NCI-H1694 (cell line): ENCODE measurements at regions not wholly inside any gene's neighbourhood (a gene's known extent, or its start where the extent isn't known, plus 50 kb on each side); places are given as distances from the start of the nearest gene placed in this dataset.

Experiments used
- DNase-seq: peaks from one replicate; lab custom pipeline; 2025; lab: John Stamatoyannopoulos, UW

- DNase-seq = no peak
Measured at GRCh38 chr13:106297283-106297682, 238.2 kb downstream of the EFNB2 start.

- DNase-seq = no peak
Measured at GRCh38 chr13:106296723-106297122, 238.7 kb downstream of the EFNB2 start.

- DNase-seq = no peak
Measured at GRCh38 chr13:106295971-106296370, 239.5 kb downstream of the EFNB2 start.

- DNase-seq = no peak
Measured at GRCh38 chr13:106291006-106291405, 244.5 kb downstream of the EFNB2 start.

- DNase-seq = no peak
Measured at GRCh38 chr13:106287351-106287750, 248.1 kb downstream of the EFNB2 start.

GRCh38 chr13:106286811-106287210 is 248.7 kb downstream of the EFNB2 start:
- DNase-seq = no peak

GRCh38 chr13:106284358-106284757 is 251.1 kb downstream of the EFNB2 start:
- no peak for DNase-seq

GRCh38 chr13:106281426-106281825 is 254.0 kb downstream of the EFNB2 start:
- no peak for DNase-seq

- no peak for DNase-seq
Measured at GRCh38 chr13:106277484-106278154, 257.8 kb downstream of the EFNB2 start.

GRCh38 chr13:106276876-106277275 is 258.6 kb downstream of the EFNB2 start:
- DNase-seq = no peak

GRCh38 chr13:106275446-106276032 is 259.9 kb downstream of the EFNB2 start:
- DNase-seq = no peak

- DNase-seq = no peak
Measured at GRCh38 chr13:106274551-106275203, 260.8 kb downstream of the EFNB2 start.

- DNase-seq = no peak
Measured at GRCh38 chr13:106263801-106264200, 271.7 kb downstream of the EFNB2 start.

- no peak for DNase-seq
Measured at GRCh38 chr13:106262886-106263285, 272.6 kb downstream of the EFNB2 start.

- no peak for DNase-seq
Measured at GRCh38 chr13:106261450-106261849, 274.0 kb downstream of the EFNB2 start.

- no peak for DNase-seq
Measured at GRCh38 chr13:106260352-106260751, 275.1 kb downstream of the EFNB2 start.

GRCh38 chr13:106259928-106260327 is 275.5 kb downstream of the EFNB2 start:
- DNase-seq = no peak

- no peak for DNase-seq
Measured at GRCh38 chr13:106246666-106247188, 288.7 kb downstream of the EFNB2 start.

GRCh38 chr13:106246242-106246641 is 289.2 kb downstream of the EFNB2 start:
- no peak for DNase-seq

GRCh38 chr13:106243011-106243565 is 292.4 kb downstream of the EFNB2 start:
- no peak for DNase-seq

- no peak for DNase-seq
Measured at GRCh38 chr13:106241974-106242953, 293.2 kb downstream of the EFNB2 start.

- DNase-seq = no peak
Measured at GRCh38 chr13:106238690-106239089, 296.8 kb downstream of the EFNB2 start.
